Ishikawa (cell line): ENCODE measurements at regions not wholly inside any gene's neighbourhood (a gene's known extent, or its start where the extent isn't known, plus 50 kb on each side); places are given as distances from the start of the nearest gene placed in this dataset.

Source experiments
- CREB1 ChIP-seq: IDR thresholded peaks from 2 replicates; pipeline ENCODE4 v1.6.1; 2012; ENCODE audit warnings: low read depth
- EGR1 ChIP-seq: IDR thresholded peaks from 2 replicates; pipeline ENCODE4 v1.6.1; 2012
- EP300 ChIP-seq: IDR thresholded peaks from 2 replicates; pipeline ENCODE4 v1.6.1; 2012; ENCODE audit warnings: borderline replicate concordance
- FOXM1 ChIP-seq: IDR thresholded peaks from 2 replicates; pipeline ENCODE4 v1.6.1; 2012; ENCODE audit warnings: low read depth, borderline replicate concordance
- RAD21 ChIP-seq: IDR thresholded peaks from 2 replicates; pipeline ENCODE4 v1.6.1; 2012; ENCODE audit warnings: low read depth
- TAF1 ChIP-seq: IDR thresholded peaks from 2 replicates; pipeline ENCODE4 v1.6.1; 2012; ENCODE audit warnings: low read depth, mild to moderate bottlenecking
- TCF12 ChIP-seq: IDR thresholded peaks from 2 replicates; pipeline ENCODE4 v1.6.1; 2012; ENCODE audit warnings: low read depth
- YY1 ChIP-seq: IDR thresholded peaks from 2 replicates; pipeline ENCODE4 v1.6.1; 2012; ENCODE audit warnings: low read depth
- TF ChIP-seq, protein P1 (sequence below): IDR thresholded peaks from 2 replicates; pipeline ENCODE4 v1.6.1; 2012; ENCODE audit warnings: low read depth, mild to moderate bottlenecking
- TF ChIP-seq, protein P2 (sequence below): IDR thresholded peaks from 2 replicates; pipeline ENCODE4 v1.6.1; 2012

- TF ChIP-seq RAD21 (no peak), EP300 (no peak), YY1 (no peak), TAF1 (no peak), EGR1 (no peak), TCF12 (no peak), FOXM1 (no peak), CREB1 (no peak)
- TF ChIP-seq, protein P1, sequence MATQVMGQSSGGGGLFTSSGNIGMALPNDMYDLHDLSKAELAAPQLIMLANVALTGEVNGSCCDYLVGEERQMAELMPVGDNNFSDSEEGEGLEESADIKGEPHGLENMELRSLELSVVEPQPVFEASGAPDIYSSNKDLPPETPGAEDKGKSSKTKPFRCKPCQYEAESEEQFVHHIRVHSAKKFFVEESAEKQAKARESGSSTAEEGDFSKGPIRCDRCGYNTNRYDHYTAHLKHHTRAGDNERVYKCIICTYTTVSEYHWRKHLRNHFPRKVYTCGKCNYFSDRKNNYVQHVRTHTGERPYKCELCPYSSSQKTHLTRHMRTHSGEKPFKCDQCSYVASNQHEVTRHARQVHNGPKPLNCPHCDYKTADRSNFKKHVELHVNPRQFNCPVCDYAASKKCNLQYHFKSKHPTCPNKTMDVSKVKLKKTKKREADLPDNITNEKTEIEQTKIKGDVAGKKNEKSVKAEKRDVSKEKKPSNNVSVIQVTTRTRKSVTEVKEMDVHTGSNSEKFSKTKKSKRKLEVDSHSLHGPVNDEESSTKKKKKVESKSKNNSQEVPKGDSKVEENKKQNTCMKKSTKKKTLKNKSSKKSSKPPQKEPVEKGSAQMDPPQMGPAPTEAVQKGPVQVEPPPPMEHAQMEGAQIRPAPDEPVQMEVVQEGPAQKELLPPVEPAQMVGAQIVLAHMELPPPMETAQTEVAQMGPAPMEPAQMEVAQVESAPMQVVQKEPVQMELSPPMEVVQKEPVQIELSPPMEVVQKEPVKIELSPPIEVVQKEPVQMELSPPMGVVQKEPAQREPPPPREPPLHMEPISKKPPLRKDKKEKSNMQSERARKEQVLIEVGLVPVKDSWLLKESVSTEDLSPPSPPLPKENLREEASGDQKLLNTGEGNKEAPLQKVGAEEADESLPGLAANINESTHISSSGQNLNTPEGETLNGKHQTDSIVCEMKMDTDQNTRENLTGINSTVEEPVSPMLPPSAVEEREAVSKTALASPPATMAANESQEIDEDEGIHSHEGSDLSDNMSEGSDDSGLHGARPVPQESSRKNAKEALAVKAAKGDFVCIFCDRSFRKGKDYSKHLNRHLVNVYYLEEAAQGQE, result no peak
- TF ChIP-seq, protein P2, sequence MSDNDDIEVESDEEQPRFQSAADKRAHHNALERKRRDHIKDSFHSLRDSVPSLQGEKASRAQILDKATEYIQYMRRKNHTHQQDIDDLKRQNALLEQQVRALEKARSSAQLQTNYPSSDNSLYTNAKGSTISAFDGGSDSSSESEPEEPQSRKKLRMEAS, result no peak
Measured at GRCh38 chr13:108572782-108573211, 56.6 kb upstream of the MYO16 start.
